Keratinocyte (primary cell): ENCODE measurements at regions not wholly inside any gene's neighbourhood (a gene's known extent, or its start where the extent isn't known, plus 50 kb on each side); places are given as distances from the start of the nearest gene placed in this dataset.

ENCODE experiments used
- DNase-seq: peaks from one replicate; pipeline ENCODE4 v3.0.0-alpha.2; 2011; ENCODE audit warnings: low read depth, missing footprints, low spot score
- FAIRE-seq: peaks from 2 replicates; lab custom pipeline; 2011; peaks lifted over from hg19 to GRCh38; lab: Jason Lieb, UNC
- H2AFZ ChIP-seq: 2 replicates; pipeline ENCODE4 v1.6.0; 2012; ENCODE audit warnings: low read length, control low read depth, inconsistent platforms; ENCODE audit not compliant: control insufficient read depth
- H3K27ac ChIP-seq: 2 replicates; pipeline ENCODE4 v1.5.1; 2011; ENCODE audit warnings: low read length; ENCODE audit not compliant: control insufficient read depth, insufficient read depth
- H3K27me3 ChIP-seq: 3 replicates; pipeline ENCODE4 v1.6.0; 2011; ENCODE audit warnings: low read length; ENCODE audit not compliant: control insufficient read depth, insufficient read depth; ENCODE audit errors: extremely low read depth
- H3K36me3 ChIP-seq, 2 experiments: 2 replicates in 1 of 2; 3 replicates in 1 of 2; pipeline ENCODE4 v1.5.1; 2011; ENCODE audit warnings: low read length in 2 of 2, mild to moderate bottlenecking in 1 of 2; ENCODE audit not compliant: control insufficient read depth in 2 of 2, insufficient read depth in 2 of 2; ENCODE audit errors: extremely low read depth in 1 of 2
- H3K4me1 ChIP-seq: 3 replicates; pipeline ENCODE4 v1.5.1; 2011; ENCODE audit warnings: low read length; ENCODE audit not compliant: control insufficient read depth, insufficient read depth; ENCODE audit errors: extremely low read depth
- H3K4me2 ChIP-seq: 3 replicates; pipeline ENCODE4 v1.6.0; 2011; ENCODE audit warnings: low read depth, low read length; ENCODE audit not compliant: control insufficient read depth, insufficient read depth; ENCODE audit errors: extremely low read depth
- H3K4me3 ChIP-seq, 3 experiments: fragments of 200-600 bp in 1 of 3; sonication (generic) in 1 of 3; 2 replicates in 2 of 3; 3 replicates in 1 of 3; pipeline ENCODE4 v1.5.1; 2011 to 2016; ENCODE audit warnings: low read length in 3 of 3, mild to moderate bottlenecking in 3 of 3, control low read depth in 2 of 3, inconsistent platforms in 1 of 3, low read depth in 1 of 3, mixed read lengths in 1 of 3, mixed run types in 1 of 3, moderate library complexity in 1 of 3; ENCODE audit not compliant: control insufficient read depth in 2 of 3, insufficient read depth in 2 of 3; ENCODE audit errors: extremely low read depth in 1 of 3
- H3K79me2 ChIP-seq: 2 replicates; pipeline ENCODE4 v1.6.0; 2012; ENCODE audit warnings: low read length; ENCODE audit not compliant: control insufficient read depth, insufficient read depth
- H3K9ac ChIP-seq: 3 replicates; pipeline ENCODE4 v1.6.0; 2011; ENCODE audit warnings: low read length; ENCODE audit not compliant: control insufficient read depth, insufficient read depth; ENCODE audit errors: extremely low read depth
- H3K9me1 ChIP-seq: 3 replicates; pipeline ENCODE4 v1.6.0; 2011; ENCODE audit warnings: low read length; ENCODE audit not compliant: control insufficient read depth, insufficient read depth; ENCODE audit errors: extremely low read depth
- H3K9me3 ChIP-seq: 2 replicates; pipeline ENCODE4 v1.5.1; 2012; ENCODE audit warnings: low read depth, low read length; ENCODE audit not compliant: control insufficient read depth
- H4K20me1 ChIP-seq: 3 replicates; pipeline ENCODE4 v1.6.0; 2011; ENCODE audit warnings: low read length; ENCODE audit not compliant: control insufficient read depth, insufficient read depth; ENCODE audit errors: extremely low read depth
- EZH2 ChIP-seq: IDR thresholded peaks from one replicate; pipeline ENCODE4 v1.6.1; 2012; ENCODE audit warnings: inconsistent platforms, mild to moderate bottlenecking, low read length, moderate library complexity
- dilution Hi-C: fragments of 300-500 bp; cut with MboI; formaldehyde crosslinking; loops from one replicate; pipeline ENCODE4 v1.7.0; 2020; ENCODE audit warnings: low sequenced_read_pairs; ENCODE audit not compliant: extremely low pct_ligation_motif_present
- TF ChIP-seq, protein P1 (sequence below), 3 experiments: IDR thresholded peaks in 1 of 3; conservative IDR thresholded peaks in 1 of 3; optimal IDR thresholded peaks in 1 of 3; 2 replicates in 2 of 3; 3 replicates in 1 of 3; pipeline versions ENCODE3 to v1.5.1; 2011; ENCODE audit warnings: low read length in 3 of 3, mild to moderate bottlenecking in 3 of 3, moderate library complexity in 2 of 3, control low read depth in 1 of 3, inconsistent platforms in 1 of 3; ENCODE audit not compliant: insufficient read depth in 2 of 3; ENCODE audit errors: extremely low read depth in 1 of 3

DNA sequence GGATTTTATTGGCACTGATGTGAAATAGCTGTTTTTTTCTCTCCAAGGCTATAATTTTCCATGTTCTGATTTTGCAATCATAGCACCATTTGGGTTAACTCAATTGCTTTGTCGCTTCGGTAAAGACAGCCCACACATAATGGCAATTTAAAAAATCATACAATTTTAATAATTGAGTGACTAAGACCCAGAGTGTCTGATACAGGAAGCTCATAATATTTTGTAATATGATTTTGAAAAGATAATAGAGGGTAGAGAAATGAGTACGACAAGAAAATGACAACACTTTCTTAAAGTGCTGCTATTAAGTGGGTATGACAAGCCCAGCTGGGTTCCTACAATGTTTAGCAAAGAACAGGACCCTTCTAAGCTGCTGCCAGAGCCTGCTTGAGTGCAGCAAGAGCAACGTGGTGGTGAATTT, 439.1 kb downstream of the METTL15 start:
- H3K79me2 ChIP-seq = no peaks in the 10 kb centered on the region
- H3K27me3 ChIP-seq = no peaks in the 10 kb centered on the region
- H3K4me3 ChIP-seq = no peak overlapping the region
- H3K4me1 ChIP-seq = no peaks in the 10 kb centered on the region
- dilution Hi-C loops = no loop called here
- no peak overlapping the region for H3K4me2 ChIP-seq
- no peaks in the 10 kb centered on the region for H3K9me3 ChIP-seq
- H3K9me1 ChIP-seq = no peaks in the 10 kb centered on the region
- TF ChIP-seq, protein P1, sequence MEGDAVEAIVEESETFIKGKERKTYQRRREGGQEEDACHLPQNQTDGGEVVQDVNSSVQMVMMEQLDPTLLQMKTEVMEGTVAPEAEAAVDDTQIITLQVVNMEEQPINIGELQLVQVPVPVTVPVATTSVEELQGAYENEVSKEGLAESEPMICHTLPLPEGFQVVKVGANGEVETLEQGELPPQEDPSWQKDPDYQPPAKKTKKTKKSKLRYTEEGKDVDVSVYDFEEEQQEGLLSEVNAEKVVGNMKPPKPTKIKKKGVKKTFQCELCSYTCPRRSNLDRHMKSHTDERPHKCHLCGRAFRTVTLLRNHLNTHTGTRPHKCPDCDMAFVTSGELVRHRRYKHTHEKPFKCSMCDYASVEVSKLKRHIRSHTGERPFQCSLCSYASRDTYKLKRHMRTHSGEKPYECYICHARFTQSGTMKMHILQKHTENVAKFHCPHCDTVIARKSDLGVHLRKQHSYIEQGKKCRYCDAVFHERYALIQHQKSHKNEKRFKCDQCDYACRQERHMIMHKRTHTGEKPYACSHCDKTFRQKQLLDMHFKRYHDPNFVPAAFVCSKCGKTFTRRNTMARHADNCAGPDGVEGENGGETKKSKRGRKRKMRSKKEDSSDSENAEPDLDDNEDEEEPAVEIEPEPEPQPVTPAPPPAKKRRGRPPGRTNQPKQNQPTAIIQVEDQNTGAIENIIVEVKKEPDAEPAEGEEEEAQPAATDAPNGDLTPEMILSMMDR (optimal IDR thresholded peaks at IDR 0.05 in 1 of 3, IDR thresholded peaks at IDR 0.05 in 1 of 3, conservative IDR thresholded peaks at IDR 0.05 in 1 of 3; ENCODE audit: extremely low read depth in 1 of 3, insufficient read depth in 2 of 3, low read length in 3 of 3) = no peak
- no peak overlapping the region for H2AFZ ChIP-seq
- H4K20me1 ChIP-seq = no peaks in the 10 kb centered on the region
- FAIRE-seq (no peak), DNase-seq (no peak)
- H3K27ac ChIP-seq = no peak overlapping the region
- H3K9ac ChIP-seq = no peak overlapping the region
- H3K36me3 ChIP-seq = no peaks in the 10 kb centered on the region

DNA sequence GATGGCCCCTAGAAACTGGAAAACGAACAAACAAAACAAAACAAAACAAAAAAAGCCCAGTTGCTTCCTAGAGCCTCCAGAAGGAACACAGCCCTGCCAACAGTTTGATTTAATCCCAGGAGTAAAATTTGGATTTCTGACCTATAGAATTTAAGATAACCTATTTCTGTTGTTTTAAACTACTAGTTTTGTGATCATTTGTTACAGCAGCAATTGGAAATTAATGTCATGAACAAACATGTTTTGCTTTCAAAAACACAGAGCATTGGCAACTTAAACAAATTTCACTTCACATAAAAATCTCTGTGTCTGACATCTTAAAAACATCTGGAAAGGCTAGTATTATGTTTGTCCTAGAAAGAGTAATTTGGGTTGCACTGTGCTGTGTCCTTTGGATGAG, 437.3 kb downstream of the METTL15 start:
- Histone ChIP-seq H3K27me3 (no peaks in the 10 kb centered on the region), H3K79me2 (no peaks in the 10 kb centered on the region), H3K4me2 (no peak overlapping the region), H3K9me3 (no peaks in the 10 kb centered on the region), H3K9ac (no peak overlapping the region), H3K9me1 (no peaks in the 10 kb centered on the region), H3K4me1 (no peaks in the 10 kb centered on the region), H2AFZ (no peak overlapping the region), H3K36me3 (no peaks in the 10 kb centered on the region), H4K20me1 (no peaks in the 10 kb centered on the region), H3K27ac (no peak overlapping the region), H3K4me3 (no peak overlapping the region)
- dilution Hi-C loops = no loop called here
- no peak for TF ChIP-seq EZH2
- TF ChIP-seq, protein P1 (optimal IDR thresholded peaks at IDR 0.05 in 1 of 3, IDR thresholded peaks at IDR 0.05 in 1 of 3, conservative IDR thresholded peaks at IDR 0.05 in 1 of 3; ENCODE audit: extremely low read depth in 1 of 3, insufficient read depth in 2 of 3, low read length in 3 of 3) = no peak
- no peak for DNase-seq
- no peak for FAIRE-seq
